Bronchial epithelial cell (primary cell): ENCODE measurements at regions not wholly inside any gene's neighbourhood (a gene's known extent, or its start where the extent isn't known, plus 50 kb on each side); places are given as distances from the start of the nearest gene placed in this dataset.
"Not testable (repeated sequence)": the region's sequence is repeated elsewhere in the genome, so short reads cannot be mapped to it uniquely, and the experiment has no call there.

Source experiments
- DNase-seq: peaks from one replicate; pipeline ENCODE4 v3.0.0-alpha.2; 2010; ENCODE audit warnings: low read depth
- FAIRE-seq: peaks from 2 replicates; lab custom pipeline; 2011; peaks lifted over from hg19 to GRCh38; lab: Jason Lieb, UNC
- H3K27me3 ChIP-seq: 2 replicates; pipeline ENCODE4 v1.5.1; 2011; ENCODE audit warnings: low read length; ENCODE audit not compliant: control insufficient read depth, insufficient read depth
- H3K36me3 ChIP-seq: 2 replicates; pipeline ENCODE4 v1.5.1; 2011; ENCODE audit warnings: low read length; ENCODE audit not compliant: control insufficient read depth, insufficient read depth
- H3K4me3 ChIP-seq: 2 replicates; pipeline ENCODE4 v1.5.1; 2011; ENCODE audit warnings: mild to moderate bottlenecking, low read depth, low read length, control low read depth
- TF ChIP-seq, protein P1 (sequence below): IDR thresholded peaks from 2 replicates; pipeline ENCODE4 v1.5.1; 2011; ENCODE audit warnings: mild to moderate bottlenecking, moderate library complexity, low read length, control low read depth, inconsistent platforms; ENCODE audit not compliant: insufficient read depth, severe bottlenecking

DNA sequence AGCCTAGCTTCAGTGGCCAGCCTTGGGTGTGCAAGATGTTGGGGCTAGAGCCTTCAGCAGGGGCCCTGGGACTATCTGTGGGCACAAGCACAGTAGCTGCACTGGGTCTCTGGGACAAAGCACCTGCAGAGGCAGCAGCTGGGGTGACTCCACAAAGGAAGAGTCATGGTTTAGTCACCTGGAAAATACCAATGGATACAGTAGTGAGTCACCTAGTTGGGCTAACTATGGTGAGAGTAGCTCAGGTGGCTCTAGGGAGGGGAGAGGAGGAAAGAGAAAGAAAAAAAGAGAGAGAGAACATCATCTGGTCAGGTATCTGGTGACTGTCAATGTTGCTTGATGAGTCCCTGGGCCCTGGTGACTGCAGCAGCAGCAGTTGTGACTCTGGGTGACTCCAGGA lies 72.9 kb upstream of the SPIN4 start:
- H3K36me3 ChIP-seq, result peaks cover 2% of the 10 kb centered on the region
- H3K4me3 ChIP-seq, result no peak overlapping the region
- peak; percentile 75 for FAIRE-seq
- DNase-seq, result peak; percentile 88
- H3K27me3 ChIP-seq, result no peaks in the 10 kb centered on the region
- TF ChIP-seq, protein P1, sequence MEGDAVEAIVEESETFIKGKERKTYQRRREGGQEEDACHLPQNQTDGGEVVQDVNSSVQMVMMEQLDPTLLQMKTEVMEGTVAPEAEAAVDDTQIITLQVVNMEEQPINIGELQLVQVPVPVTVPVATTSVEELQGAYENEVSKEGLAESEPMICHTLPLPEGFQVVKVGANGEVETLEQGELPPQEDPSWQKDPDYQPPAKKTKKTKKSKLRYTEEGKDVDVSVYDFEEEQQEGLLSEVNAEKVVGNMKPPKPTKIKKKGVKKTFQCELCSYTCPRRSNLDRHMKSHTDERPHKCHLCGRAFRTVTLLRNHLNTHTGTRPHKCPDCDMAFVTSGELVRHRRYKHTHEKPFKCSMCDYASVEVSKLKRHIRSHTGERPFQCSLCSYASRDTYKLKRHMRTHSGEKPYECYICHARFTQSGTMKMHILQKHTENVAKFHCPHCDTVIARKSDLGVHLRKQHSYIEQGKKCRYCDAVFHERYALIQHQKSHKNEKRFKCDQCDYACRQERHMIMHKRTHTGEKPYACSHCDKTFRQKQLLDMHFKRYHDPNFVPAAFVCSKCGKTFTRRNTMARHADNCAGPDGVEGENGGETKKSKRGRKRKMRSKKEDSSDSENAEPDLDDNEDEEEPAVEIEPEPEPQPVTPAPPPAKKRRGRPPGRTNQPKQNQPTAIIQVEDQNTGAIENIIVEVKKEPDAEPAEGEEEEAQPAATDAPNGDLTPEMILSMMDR, result no peak

DNA sequence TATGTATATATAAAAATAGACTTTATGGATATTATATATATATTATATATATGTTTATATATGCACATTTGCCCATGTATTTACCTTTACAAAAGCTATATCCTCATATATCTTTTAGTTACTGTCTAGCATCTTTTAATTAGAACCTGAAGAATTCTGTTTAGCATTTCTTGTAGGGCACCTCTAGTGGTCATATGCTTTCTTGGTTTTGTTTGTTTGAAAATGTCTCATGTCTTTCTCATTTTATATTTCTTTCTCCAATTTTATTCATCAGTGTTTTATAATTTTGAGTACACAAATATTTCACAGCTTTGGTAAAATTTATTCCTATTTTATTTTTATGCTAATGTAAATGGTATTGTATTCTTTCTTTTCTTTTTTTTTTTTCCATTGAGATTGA lies 70.3 kb upstream of the SPIN4 start:
- TF ChIP-seq, protein P1, result no peak
- Histone ChIP-seq H3K4me3 (no peak overlapping the region), H3K27me3 (no peaks in the 10 kb centered on the region), H3K36me3 (peaks cover under 1% of the 10 kb centered on the region)
- no peak for FAIRE-seq
- no peak for DNase-seq

DNA sequence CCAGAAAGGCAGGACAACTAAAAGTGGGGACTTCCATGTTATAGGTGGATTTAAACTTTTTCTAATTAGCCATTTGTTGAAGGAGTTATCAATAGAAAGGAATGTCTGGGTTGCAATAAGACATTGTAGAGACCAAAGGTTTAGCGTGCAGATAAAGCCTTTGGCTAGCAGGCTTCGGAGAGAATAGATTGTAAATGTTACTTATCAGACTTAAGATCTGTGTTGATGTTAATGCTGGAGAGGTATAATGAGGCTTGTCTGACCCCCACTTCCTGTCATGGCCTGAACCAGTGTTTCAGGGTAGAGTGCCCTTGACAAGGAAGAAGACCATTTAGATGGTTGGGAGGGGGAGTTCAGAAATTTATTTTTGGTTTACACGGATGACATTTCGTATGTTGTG lies 67.1 kb upstream of the SPIN4 start:
- FAIRE-seq, result no peak
- no peak for DNase-seq
- no peak overlapping the region for H3K4me3 ChIP-seq
- no peaks in the 10 kb centered on the region for H3K36me3 ChIP-seq
- H3K27me3 ChIP-seq, result no peaks in the 10 kb centered on the region
- TF ChIP-seq, protein P1, result no peak

DNA sequence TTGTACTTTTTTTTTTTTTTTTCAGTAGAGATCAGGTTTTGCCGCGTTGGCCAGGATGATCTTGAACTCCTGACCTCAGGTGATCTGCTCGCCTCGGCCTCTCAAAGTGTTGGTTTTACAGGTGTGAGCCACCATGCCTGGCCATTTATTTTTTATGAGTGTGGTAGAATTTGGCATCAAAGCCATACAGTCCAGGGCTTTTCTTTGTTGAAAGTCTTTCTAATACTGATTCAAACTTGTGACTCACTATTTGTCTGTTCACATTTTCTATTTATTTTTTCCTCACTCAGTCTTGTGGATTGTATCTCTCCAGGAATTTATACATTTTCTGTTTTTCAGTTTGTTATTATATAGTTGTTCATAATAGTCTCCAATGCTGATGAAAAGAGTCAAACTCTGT lies 66.5 kb upstream of the SPIN4 start:
- FAIRE-seq (no peak), DNase-seq (no peak)
- TF ChIP-seq, protein P1, result no peak
- H3K4me3 ChIP-seq, result no peak overlapping the region
- no peaks in the 10 kb centered on the region for H3K27me3 ChIP-seq
- no peaks in the 10 kb centered on the region for H3K36me3 ChIP-seq

DNA sequence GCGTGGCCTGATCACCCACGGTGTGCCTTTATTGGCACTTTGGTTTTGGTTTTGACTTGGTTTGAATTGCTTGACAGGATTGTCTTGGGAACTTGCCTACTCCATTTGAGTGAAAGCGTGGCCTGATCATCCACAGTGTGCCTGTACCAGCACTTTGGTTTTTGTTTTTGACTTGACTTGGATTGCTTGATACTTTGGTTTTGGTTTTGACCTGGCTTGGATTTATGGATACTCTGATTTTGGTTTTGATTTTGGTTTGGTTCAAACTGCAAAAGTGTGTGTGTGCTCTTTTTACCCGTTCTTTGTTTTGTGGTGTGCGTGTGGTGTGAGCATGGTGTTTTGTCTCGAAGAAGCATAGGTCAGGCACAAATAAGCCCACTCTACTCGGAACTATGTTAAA lies 58.8 kb upstream of the SPIN4 start:
- not testable (repeated sequence) for FAIRE-seq, H3K27me3 ChIP-seq, DNase-seq, H3K36me3 ChIP-seq, H3K4me3 ChIP-seq

DNA sequence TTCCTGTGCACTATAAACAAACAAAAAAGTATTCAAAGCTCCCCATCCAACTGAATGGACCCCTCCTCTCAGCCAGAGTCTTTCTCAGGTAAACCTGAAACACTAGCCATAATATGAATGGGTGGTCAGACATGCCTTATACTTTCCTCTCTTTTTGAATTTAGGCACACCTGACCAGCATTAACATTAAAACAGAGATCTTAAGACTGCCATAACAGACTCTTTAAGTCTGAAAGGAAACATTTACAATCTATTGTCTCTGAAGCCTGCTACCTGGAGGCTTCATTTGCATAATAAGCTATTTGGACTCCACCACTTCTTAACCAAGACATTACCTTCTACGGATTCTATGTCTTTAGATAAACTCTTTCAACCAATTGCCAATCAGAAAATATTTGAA lies 56.9 kb upstream of the SPIN4 start:
- TF ChIP-seq, protein P1, result no peak
- FAIRE-seq, result no peak
- no peaks in the 10 kb centered on the region for H3K27me3 ChIP-seq

More for the DNA sequence above, 56.9 kb upstream of the SPIN4 start:
- DNase-seq, result no peak
- H3K4me3 ChIP-seq, result no peak overlapping the region
- no peaks in the 10 kb centered on the region for H3K36me3 ChIP-seq
